ENCODE measurements at regions not wholly inside any gene's neighbourhood (a gene's known extent, or its start where the extent isn't known, plus 50 kb on each side); places are given as distances from the start of the nearest gene placed in this dataset.
"Not testable (repeated sequence)": the region's sequence is repeated elsewhere in the genome, so short reads cannot be mapped to it uniquely, and the experiment has no call there.

DNA sequence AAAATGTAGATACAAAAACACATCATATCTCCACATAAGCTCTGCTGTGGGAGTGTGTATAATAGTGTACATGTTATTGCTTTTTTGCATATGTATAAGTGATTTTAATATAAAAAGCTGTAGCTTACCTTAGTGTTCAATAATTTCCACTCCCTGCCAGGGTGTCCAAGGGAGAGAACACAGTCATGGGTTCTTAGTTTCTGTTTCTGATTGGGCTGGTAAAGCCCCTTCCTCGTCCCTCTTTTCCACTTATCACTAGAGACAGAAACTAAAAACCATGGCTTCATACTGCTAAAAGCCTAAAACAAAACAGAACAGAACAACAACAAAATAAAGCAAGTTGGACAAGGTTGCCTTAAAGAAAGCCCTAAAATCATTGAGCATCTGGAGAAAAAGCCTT is 74.4 kb upstream of the S1PR3 start:
- ChIA-PET CTCF (interaction anchor here (1.3 kb wide), 1 partner anchor 11 kb away, joined by 3 read pairs; no protein-coding TSS in a partner anchor), POLR2A (no interaction called here)
- Histone ChIP-seq H3K27me3 (ENCODE audit: control insufficient read depth, insufficient read depth, low read length) (no peaks in the 10 kb centered on the region), H3K4me3 (ENCODE audit: low read depth, low read length) (no peak overlapping the region), H3K36me3 (ENCODE audit: control insufficient read depth, insufficient read depth, low read length) (no peaks in the 10 kb centered on the region)
- no peak for TF ChIP-seq CTCF (IDR thresholded peaks at IDR 0.05; ENCODE audit: insufficient read depth, low read depth, low read length)
- no peak for DNase-seq (ENCODE audit: low read depth)

DNA sequence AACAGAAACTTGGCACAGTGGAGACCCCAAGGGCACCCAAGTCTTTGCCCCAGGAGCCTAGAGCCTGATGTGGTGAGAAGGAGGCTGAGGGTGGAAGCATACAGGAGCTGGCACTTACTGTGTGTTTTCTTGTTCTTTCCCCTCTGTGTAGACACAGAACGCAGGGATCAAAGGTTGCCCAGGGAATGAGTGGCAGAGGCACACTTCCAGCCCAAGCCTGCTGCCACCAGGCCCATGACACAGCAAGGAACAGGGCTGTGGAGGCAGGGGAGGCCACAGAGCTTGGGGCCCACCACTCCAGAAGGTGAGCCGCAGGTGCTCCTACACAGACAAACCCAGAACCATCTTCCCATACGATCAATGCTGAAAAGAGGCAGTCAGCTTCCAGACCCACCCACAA is 73.9 kb upstream of the S1PR3 start:
- Histone ChIP-seq H3K4me3 (ENCODE audit: low read depth, low read length) (no peak overlapping the region), H3K36me3 (ENCODE audit: control insufficient read depth, insufficient read depth, low read length) (no peaks in the 10 kb centered on the region), H3K27me3 (ENCODE audit: control insufficient read depth, insufficient read depth, low read length) (no peaks in the 10 kb centered on the region)
- ChIA-PET POLR2A (no interaction called here), CTCF (no interaction called here)
- DNase-seq (ENCODE audit: low read depth), result no peak
- TF ChIP-seq CTCF (IDR thresholded peaks at IDR 0.05; ENCODE audit: insufficient read depth, low read depth, low read length), result no peak

DNA sequence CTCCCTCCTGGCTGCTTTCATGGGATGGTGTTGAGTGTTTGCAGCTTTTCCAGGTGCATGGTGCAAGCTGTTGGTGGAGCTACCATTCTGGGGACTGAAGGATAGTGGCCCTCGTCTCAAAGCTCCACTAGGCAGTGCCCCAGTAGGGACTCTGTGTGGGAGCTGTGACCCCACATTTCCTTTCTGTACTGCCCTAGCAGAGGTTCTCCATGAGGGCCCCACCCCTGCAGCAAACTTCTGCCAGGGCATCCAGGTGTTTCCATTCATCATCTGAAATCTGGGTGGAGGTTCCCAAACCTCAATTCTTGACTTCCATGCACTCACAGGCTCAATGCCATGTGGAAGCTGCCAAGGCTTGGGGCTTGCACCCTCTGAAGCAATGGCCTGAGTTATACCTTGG is 72.7 kb upstream of the S1PR3 start:
- H3K4me3 ChIP-seq (ENCODE audit: low read depth, low read length); H3K27me3 ChIP-seq (ENCODE audit: control insufficient read depth, insufficient read depth, low read length); POLR2A ChIA-PET; CTCF ChIA-PET; H3K36me3 ChIP-seq (ENCODE audit: control insufficient read depth, insufficient read depth, low read length); DNase-seq (ENCODE audit: low read depth): not testable (repeated sequence)

GRCh38 chr9:88920645-88921044 is 70.6 kb upstream of the S1PR3 start:
- ChIA-PET POLR2A (no interaction called here), CTCF (no interaction called here)
- DNase-seq (ENCODE audit: low read depth), result no peak
- no peak overlapping the region for H3K4me3 ChIP-seq (ENCODE audit: low read depth, low read length)
- TF ChIP-seq CTCF (IDR thresholded peaks at IDR 0.05; ENCODE audit: insufficient read depth, low read depth, low read length), result no peak
- H3K36me3 ChIP-seq (ENCODE audit: control insufficient read depth, insufficient read depth, low read length), result no peaks in the 10 kb centered on the region
- H3K27me3 ChIP-seq (ENCODE audit: control insufficient read depth, insufficient read depth, low read length), result no peaks in the 10 kb centered on the region

DNA sequence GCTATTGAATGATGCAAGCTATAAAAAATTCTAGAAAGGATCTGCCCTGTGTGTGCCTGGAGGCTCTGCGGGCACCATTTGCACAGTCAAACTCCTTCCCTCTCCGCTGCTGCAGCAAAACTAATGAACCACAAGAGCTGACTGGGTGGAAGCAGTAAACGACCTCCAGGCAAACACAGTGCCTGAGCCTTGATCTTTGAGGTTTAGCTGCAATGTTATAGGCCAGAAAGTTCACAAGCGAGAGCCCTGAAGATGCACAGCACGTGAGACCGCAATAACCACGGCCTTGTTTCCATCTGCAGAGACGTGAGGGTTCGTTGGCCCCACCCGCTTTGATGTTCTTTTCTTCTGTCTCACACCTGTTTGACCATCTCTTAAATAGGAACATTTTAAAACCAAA is 69.2 kb upstream of the S1PR3 start:
- POLR2A ChIA-PET, result no interaction called here
- H3K27me3 ChIP-seq (ENCODE audit: control insufficient read depth, insufficient read depth, low read length), result no peaks in the 10 kb centered on the region
- no peak for DNase-seq (ENCODE audit: low read depth)
- no peak overlapping the region for H3K4me3 ChIP-seq (ENCODE audit: low read depth, low read length)
- no peaks in the 10 kb centered on the region for H3K36me3 ChIP-seq (ENCODE audit: control insufficient read depth, insufficient read depth, low read length)
- CTCF ChIA-PET, result no interaction called here
- TF ChIP-seq CTCF (IDR thresholded peaks at IDR 0.05; ENCODE audit: insufficient read depth, low read depth, low read length), result no peak

GRCh38 chr9:88923092-88923491 is 68.2 kb upstream of the S1PR3 start:
- no peak for DNase-seq (ENCODE audit: low read depth)
- Histone ChIP-seq H3K27me3 (ENCODE audit: control insufficient read depth, insufficient read depth, low read length) (no peaks in the 10 kb centered on the region), H3K36me3 (ENCODE audit: control insufficient read depth, insufficient read depth, low read length) (no peaks in the 10 kb centered on the region), H3K4me3 (ENCODE audit: low read depth, low read length) (no peak overlapping the region)
- CTCF ChIA-PET, result no interaction called here
- no peak for TF ChIP-seq CTCF (IDR thresholded peaks at IDR 0.05; ENCODE audit: insufficient read depth, low read depth, low read length)
- POLR2A ChIA-PET, result no interaction called here

Data from BJ (cell line).